HEK293T (cell line): ENCODE measurements at regions not wholly inside any gene's neighbourhood (a gene's known extent, or its start where the extent isn't known, plus 50 kb on each side); places are given as distances from the start of the nearest gene placed in this dataset.
"Not testable (repeated sequence)": the region's sequence is repeated elsewhere in the genome, so short reads cannot be mapped to it uniquely, and the experiment has no call there.

ENCODE experiments used
- CTCF ChIA-PET: fragments of 350-600 bp; formaldehyde crosslinking; extraction: SDS; loops from one replicate; lab custom pipeline; 2021; ENCODE audit warnings: antibody characterized with exemption, inconsistent platforms; lab: Yijun Ruan, JAX
- POLR2A ChIA-PET: fragments of 350-600 bp; formaldehyde crosslinking; extraction: SDS; loops from one replicate; lab custom pipeline; 2020; ENCODE audit warnings: antibody characterized with exemption, inconsistent platforms; lab: Yijun Ruan, JAX
- DNase-seq: peaks from one replicate; pipeline ENCODE4 v3.0.0; 2012; ENCODE audit warnings: mixed read lengths; ENCODE audit errors: extremely low spot score
- ARNT ChIP-seq: fragments of 450-650 bp; IDR thresholded peaks from 2 replicates; pipeline ENCODE4 v1.6.1; 2017; ENCODE audit warnings: mild to moderate bottlenecking
- BHLHE40 ChIP-seq: fragments of 450-650 bp; IDR thresholded peaks from 2 replicates; pipeline ENCODE4 v1.6.1; 2016; ENCODE audit warnings: mild to moderate bottlenecking, moderate library complexity, borderline replicate concordance
- CTBP1 ChIP-seq: fragments of 450-650 bp; IDR thresholded peaks from 2 replicates; pipeline ENCODE4 v1.6.1; 2016; ENCODE audit warnings: borderline replicate concordance
- ELF4 ChIP-seq: fragments of 450-650 bp; IDR thresholded peaks from 2 replicates; pipeline ENCODE4 v1.6.1; 2017; ENCODE audit warnings: antibody characterized with exemption
- FOXA1 ChIP-seq: fragments of 450-650 bp; IDR thresholded peaks from 2 replicates; pipeline ENCODE4 v1.6.1; 2016; ENCODE audit warnings: mild to moderate bottlenecking
- FOXK2 ChIP-seq: fragments of 450-650 bp; IDR thresholded peaks from 2 replicates; pipeline ENCODE4 v1.6.1; 2016; ENCODE audit warnings: mild to moderate bottlenecking
- FOXM1 ChIP-seq: fragments of 450-650 bp; IDR thresholded peaks from 2 replicates; pipeline ENCODE4 v1.6.1; 2017; ENCODE audit warnings: mild to moderate bottlenecking, borderline replicate concordance
- HDGF ChIP-seq: fragments of 450-650 bp; IDR thresholded peaks from 2 replicates; pipeline ENCODE4 v1.6.1; 2017; ENCODE audit warnings: antibody characterized with exemption, borderline replicate concordance
- L3MBTL2 ChIP-seq: fragments of 450-650 bp; conservative IDR thresholded peaks from 2 replicates; pipeline ENCODE4 v1.6.1; 2016; ENCODE audit warnings: mild to moderate bottlenecking
- LEF1 ChIP-seq: fragments of 450-650 bp; IDR thresholded peaks from 2 replicates; pipeline ENCODE4 v1.6.1; 2017; ENCODE audit warnings: mild to moderate bottlenecking, borderline replicate concordance
- NFRKB ChIP-seq: fragments of 450-650 bp; IDR thresholded peaks from 2 replicates; pipeline ENCODE4 v1.6.1; 2016; ENCODE audit warnings: mild to moderate bottlenecking, moderate library complexity
- SP1 ChIP-seq: fragments of 450-650 bp; IDR thresholded peaks from 2 replicates; pipeline ENCODE4 v1.6.1; 2017
- SUZ12 ChIP-seq: fragments of 450-650 bp; IDR thresholded peaks from 2 replicates; pipeline ENCODE4 v1.6.1; 2016; ENCODE audit warnings: mild to moderate bottlenecking
- TARDBP ChIP-seq: fragments of 450-650 bp; IDR thresholded peaks from 2 replicates; pipeline ENCODE4 v1.6.1; 2016
- ZNF384 ChIP-seq: fragments of 450-650 bp; IDR thresholded peaks from 2 replicates; pipeline ENCODE4 v1.6.1; 2016
- TF ChIP-seq, protein P1 (sequence below): fragments of 450-650 bp; IDR thresholded peaks from 2 replicates; pipeline ENCODE4 v1.6.1; 2016

DNA sequence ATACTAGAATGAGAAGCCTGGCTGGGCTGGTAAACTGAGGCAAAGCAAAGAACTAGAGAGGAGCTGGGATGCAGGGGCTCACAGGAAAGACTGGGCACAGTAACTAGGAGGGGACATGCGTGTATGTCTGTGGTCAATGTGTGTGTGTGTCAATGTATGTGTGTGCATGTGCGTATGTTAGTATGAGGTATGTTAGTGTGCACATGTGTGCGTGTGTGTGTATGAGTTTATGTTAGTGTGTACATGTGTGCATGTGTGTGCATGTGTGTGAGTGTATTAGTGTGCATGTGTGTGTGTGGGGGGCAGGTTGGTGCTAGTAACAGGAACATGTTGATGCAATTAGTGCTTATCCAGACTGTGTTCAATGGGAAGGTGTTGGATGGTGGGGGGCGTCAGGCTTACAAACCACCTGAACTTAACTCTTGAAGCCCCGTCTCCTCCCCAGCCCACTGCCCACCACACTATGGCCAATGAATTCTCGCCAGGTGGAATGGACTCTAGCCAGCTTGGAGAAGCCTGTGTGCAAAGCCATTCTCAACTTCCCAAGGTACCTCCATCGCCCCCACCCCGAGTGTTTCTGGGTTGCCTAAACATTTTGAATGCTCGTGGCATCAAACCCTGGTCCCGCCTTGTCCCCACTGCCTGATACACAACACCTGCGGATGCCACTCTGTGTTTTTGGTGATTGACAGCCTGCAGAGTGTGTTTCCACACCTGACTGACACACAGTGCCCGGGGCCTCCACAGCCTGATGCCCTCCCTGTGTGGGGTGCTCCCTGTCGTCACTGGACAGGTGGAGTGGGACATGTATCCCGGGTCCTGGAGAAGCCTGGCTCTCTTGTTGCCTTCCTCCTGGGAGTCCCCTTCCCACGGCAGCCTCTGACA is 90.1 kb upstream of the ASB18 start:
- DNase-seq = no peak
- TF ChIP-seq L3MBTL2 (no peak), ARNT (no peak), NFRKB (no peak), CTBP1 (no peak), HDGF (no peak)
- ChIA-PET CTCF (no interaction called here), POLR2A (no interaction called here)

DNA sequence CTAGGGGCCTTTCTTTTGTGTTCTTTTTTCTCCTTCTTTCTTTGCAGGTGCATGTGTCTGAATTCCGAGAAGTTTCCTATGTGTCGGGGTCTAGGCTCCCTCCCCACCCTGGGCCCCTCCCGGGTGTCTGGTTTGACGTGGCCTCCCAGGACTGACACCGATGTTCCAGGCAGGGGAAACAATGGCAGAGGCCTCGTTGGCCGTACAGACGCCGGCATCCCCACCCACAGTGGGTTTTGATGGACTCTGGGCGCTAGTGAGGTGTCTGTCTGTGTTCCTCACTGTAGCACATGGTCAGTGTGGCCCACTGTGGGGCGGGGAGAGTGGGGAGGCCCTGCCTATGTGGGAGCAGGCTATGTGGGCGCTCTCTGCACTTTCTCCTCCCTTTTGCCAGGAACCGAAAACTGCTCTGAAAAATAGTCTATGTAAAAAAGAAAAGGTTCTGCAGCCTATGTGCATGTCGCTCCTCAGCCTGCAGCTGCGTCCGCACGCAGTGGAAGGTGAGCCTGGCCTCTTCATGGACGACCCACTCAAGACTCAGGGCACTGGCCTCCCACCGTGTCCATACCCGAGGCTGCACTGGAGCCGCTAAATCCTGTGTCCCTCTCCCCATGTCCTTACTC is 90.9 kb upstream of the ASB18 start:
- POLR2A ChIA-PET = no interaction called here
- TF ChIP-seq BHLHE40 (no peak), LEF1 (no peak), ELF4 (no peak), L3MBTL2 (no peak), ZNF384 (no peak), FOXK2 (no peak), ARNT (no peak), TARDBP (no peak), CTBP1 (no peak)
- TF ChIP-seq, protein P1, sequence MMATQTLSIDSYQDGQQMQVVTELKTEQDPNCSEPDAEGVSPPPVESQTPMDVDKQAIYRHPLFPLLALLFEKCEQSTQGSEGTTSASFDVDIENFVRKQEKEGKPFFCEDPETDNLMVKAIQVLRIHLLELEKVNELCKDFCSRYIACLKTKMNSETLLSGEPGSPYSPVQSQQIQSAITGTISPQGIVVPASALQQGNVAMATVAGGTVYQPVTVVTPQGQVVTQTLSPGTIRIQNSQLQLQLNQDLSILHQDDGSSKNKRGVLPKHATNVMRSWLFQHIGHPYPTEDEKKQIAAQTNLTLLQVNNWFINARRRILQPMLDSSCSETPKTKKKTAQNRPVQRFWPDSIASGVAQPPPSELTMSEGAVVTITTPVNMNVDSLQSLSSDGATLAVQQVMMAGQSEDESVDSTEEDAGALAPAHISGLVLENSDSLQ = no peak
- CTCF ChIA-PET = no interaction called here
- no peak for DNase-seq

DNA sequence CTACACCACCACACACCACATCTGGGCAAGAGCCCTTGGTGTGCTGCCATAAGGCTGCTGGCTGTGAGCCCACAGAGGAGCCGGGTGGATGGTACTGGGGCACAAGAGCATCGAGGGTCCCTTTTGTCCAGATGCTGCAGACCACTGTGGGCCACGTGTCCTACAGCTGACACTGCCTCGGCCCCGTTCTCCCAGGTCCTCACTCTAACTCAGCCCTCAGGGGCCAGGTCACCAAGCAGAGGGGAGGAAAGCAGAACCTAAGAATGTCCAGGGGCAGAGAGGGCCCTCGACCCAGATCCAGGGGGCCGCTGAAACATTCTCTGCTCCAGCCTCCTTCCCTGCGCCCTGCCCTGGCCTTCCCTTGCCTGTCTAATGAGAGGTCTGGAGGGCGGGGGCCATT is 91.7 kb upstream of the ASB18 start:
- DNase-seq = no peak
- ChIA-PET CTCF (no interaction called here), POLR2A (no interaction called here)
- TF ChIP-seq HDGF (no peak), LEF1 (no peak), NFRKB (no peak), BHLHE40 (no peak), SUZ12 (no peak), CTBP1 (no peak)

DNA sequence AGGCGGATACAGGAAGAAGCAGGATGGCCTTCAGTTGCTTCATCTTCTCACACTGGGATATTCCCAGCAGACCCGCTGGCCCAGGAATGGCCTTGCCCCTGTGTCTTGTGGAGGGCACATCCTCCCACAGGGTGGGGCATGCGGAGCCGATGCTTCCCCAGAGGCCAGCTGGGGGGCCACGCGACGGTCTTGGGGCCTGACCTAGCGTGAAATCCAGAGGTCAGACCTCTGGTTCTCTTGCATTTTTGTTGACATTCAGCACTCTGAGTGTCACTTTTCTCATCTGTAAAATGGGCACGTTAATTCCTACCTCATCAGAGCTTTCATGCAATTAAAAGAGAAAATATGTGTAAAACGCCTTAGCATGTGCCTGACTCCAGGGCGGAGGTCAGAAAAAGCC is 92.1 kb upstream of the ASB18 start:
- POLR2A ChIA-PET, DNase-seq, CTCF ChIA-PET: not testable (repeated sequence)

DNA sequence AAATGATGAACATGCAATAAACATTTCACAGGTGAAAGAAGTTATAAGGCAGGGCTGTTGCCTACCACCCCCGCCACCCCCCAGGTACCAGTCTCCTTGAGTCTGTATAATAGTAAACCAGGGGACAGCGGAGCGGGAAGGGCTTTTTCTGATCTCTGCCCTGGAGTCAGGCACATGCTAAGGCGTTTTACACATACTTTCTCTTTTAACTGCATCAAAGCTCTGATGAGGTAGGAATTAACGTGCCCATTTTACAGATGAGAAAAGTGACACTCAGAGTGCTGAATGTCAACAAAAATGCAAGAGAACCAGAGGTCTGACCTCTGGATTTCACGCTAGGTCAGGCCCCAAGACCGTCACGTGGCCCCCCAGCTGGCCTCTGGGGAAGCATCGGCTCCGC is 94.3 kb upstream of the ASB18 start:
- POLR2A ChIA-PET, DNase-seq, CTCF ChIA-PET: not testable (repeated sequence)

DNA sequence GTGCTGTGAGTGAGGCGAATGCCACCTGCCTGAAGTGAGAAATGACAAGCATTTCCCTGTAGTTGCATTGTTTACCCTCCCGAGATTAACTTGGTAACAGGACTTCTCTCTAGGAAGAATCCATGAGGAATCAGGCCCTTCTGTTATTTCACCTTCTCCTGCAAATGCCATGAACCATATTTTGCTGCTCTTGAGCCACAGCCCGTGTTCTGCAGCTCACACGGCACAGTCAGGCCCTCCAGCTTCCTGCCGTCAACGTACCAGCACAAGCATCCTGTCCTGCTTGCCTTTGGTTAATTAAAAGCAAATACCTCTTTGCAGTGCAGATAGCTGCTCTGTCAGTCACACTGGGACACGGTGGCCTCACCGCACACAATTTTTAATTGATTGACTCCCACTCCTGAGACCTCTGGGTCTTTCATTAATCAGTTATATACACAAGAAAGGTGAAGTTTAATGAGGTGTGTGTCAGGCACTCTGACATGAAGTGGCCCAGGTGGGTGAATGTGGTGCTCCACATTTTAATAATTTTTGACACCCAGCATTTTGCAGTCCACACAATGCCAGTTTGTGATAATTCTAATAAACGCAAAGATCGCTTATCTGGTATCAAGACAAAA is 95.3 kb upstream of the ASB18 start:
- ChIA-PET POLR2A (no interaction called here), CTCF (no interaction called here)
- TF ChIP-seq FOXK2 = no peak
- no peak for TF ChIP-seq NFRKB
- no peak for TF ChIP-seq HDGF
- TF ChIP-seq CTBP1 = no peak
- no peak for TF ChIP-seq BHLHE40
- no peak for TF ChIP-seq FOXA1
- TF ChIP-seq SP1 = no peak
- no peak for TF ChIP-seq FOXM1
- TF ChIP-seq ARNT = no peak
- TF ChIP-seq ZNF384 = no peak
- TF ChIP-seq ELF4 = no peak
- no peak for TF ChIP-seq LEF1
- TF ChIP-seq TARDBP = no peak
- no peak for TF ChIP-seq SUZ12
- TF ChIP-seq L3MBTL2 = no peak
- TF ChIP-seq, protein P1 = no peak
- no peak for DNase-seq

DNA sequence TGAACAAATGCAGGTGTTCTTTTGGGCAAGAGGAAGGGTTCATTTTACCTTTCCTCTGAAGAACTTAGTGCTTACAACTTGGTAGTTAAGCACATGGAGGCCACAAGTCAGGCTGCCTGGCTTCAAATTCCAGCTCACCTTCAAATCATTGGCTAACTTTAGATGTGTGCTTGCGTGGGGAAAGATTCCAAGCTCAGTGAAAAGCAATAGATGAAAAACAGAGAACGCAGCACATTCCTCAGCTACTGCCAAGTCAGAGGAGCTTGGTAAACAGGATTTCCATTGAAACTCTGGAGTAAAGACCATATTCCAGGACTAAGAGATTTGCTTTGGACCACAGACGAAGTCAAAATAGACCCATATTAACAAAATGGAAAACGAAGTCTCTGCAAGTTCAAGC is 96.3 kb upstream of the ASB18 start:
- TF ChIP-seq SUZ12 (no peak), HDGF (no peak), ZNF384 (no peak)
- DNase-seq = no peak
- CTCF ChIA-PET = no interaction called here
- POLR2A ChIA-PET = no interaction called here
